OCI-LY3 (cell line): ENCODE measurements at regions not wholly inside any gene's neighbourhood (a gene's known extent, or its start where the extent isn't known, plus 50 kb on each side); places are given as distances from the start of the nearest gene placed in this dataset.

Experiments
- CTCF ChIP-seq: fragments of 200-600, 300-600 bp; sonication (generic); IDR thresholded peaks from 2 replicates; pipeline ENCODE4 v1.5.1; 2014; ENCODE audit warnings: antibody characterized with exemption, low read length, low read depth
- EZH2phosphoT487 ChIP-seq: fragments of 200-600 bp; shearing (Covaris generic); IDR thresholded peaks from 2 replicates; pipeline ENCODE4 v1.6.1; 2018; ENCODE audit warnings: antibody characterized with exemption, mixed run types, low read depth

- TF ChIP-seq CTCF (no peak), EZH2phosphoT487 (no peak)
Measured at GRCh38 chr9:102185371-102185770, 446.9 kb upstream of the GRIN3A start.
